Frontal cortex (tissue), 3 donors: ENCODE measurements at regions not wholly inside any gene's neighbourhood (a gene's known extent, or its start where the extent isn't known, plus 50 kb on each side); places are given as distances from the start of the nearest gene placed in this dataset.

Source experiments
- DNase-seq, 2 donors: peaks; one replicate each; pipeline ENCODE4 v3.0.0; 2012; ENCODE audit warnings: low spot score in 2 of 2
- FAIRE-seq: peaks from 2 replicates; lab custom pipeline; 2012; peaks lifted over from hg19 to GRCh38; lab: Jason Lieb, UNC
- donor health status: control.
- donor health status: control.
- donor health status: control.

GRCh38 chr14:27063959-27064358 lies 466.1 kb upstream of the NOVA1 start:
- FAIRE-seq (no peak), DNase-seq (no peak)

DNA sequence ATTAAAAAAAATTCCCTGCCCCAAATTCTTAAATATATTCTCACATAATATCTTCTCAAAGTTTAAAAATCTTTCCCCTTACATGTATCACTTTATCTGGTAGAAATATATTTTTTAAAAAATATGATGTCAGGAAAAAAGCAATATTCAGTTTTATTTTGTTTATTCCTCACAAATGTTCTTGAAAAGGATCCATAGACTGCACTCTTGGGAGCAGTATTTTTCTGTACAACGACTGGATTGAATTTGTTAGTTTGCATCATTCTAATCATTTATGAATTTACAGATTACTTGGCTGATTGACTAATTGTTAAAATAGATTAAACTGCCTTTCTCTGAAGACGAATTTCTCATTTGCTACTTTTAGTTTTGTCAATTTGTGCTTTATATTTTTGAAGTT lies 468.1 kb upstream of the NOVA1 start:
- FAIRE-seq (no peak), DNase-seq (no peak)

DNA sequence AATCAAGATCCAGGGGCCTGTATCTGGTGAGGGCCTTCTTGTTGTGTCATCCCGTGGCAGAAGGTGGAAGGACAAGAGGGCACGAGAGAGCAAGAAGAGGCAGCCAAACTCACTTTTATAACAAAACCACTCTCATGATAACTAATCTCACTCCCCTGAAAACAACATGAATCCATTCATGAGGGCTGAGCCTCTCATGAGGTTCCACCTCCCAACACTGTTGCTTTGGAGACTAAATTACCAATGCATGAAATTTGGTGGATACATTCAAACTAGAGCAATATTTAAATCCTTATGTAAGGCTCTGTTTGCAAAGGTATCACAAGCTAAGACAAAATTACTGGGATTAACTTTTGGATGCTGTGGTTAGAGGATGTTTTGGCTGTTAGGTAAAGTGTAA lies 470.1 kb upstream of the NOVA1 start:
- no peak for FAIRE-seq
- DNase-seq: no peak

- FAIRE-seq: no peak
- DNase-seq: no peak
Observed at GRCh38 chr14:27072589-27072988, 474.8 kb upstream of the NOVA1 start.

DNA sequence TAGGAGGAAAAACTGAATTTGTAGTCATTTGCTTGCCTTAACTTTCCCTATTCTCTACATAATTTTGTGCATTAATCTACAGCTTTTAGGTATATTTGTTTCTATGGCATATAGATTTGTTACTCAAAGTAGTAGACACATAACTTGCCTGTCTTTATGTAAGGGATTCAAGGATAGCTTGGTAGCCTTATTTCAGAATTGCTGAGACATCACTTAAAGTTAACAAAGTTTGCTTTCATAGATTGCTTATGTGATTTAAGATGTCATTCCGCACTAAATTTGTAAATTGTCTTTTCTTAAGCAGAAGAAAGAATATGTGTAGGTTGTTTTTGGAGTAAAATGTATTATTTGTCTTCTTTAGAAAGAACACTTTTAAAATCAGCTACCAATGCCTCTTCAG lies 477.7 kb upstream of the NOVA1 start:
- FAIRE-seq: no peak
- DNase-seq: no peak

DNA sequence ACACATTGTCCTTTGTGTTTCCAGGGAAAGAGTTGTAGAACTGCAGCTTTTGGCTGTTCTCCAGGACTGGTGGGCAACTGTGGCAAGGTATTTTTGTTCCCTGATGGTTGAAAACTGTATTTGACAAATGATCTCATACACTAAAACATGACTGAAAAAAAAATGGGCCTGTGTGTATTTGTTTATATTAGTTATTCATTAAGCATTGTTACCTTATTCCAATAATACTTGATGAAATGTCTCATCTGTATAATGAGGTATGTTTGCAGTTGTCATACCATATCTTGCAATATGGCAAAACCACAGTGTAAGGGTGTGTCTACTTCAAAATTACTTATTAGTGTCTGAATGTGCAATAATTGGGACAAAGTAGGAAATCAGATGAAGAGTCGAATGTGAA lies 479.4 kb upstream of the NOVA1 start:
- FAIRE-seq: no peak
- no peak for DNase-seq

GRCh38 chr14:27077710-27078109 lies 479.9 kb upstream of the NOVA1 start:
- FAIRE-seq: no peak

GRCh38 chr14:27078191-27078590 lies 480.4 kb upstream of the NOVA1 start:
- no peak for DNase-seq
- no peak for FAIRE-seq

More at GRCh38 chr14:27077710-27078109, 479.9 kb upstream of the NOVA1 start:
- DNase-seq: no peak

- DNase-seq: no peak
- FAIRE-seq: no peak
Observed at GRCh38 chr14:27079716-27080115, 481.9 kb upstream of the NOVA1 start.

DNA sequence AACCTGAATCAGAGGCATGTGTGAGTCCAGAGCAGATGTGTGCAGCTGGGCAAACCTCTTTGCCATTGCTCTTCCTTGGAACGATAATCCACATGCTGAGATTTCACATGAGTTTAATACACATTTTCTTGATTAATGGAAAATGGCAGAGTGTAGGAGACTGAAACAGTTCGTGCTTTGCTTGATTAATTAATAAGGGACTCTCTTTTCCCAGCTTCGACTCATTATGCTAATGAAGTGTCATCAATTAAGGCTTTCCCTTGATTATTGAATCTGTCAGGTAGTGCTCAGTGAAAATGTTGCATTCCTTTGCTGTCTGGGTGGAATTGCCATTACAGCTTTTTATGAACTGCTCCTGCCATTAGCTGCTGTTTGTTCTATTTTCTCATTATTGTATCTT lies 487.7 kb upstream of the NOVA1 start:
- no peak for FAIRE-seq

GRCh38 chr14:27090716-27091115 lies 492.9 kb upstream of the NOVA1 start:
- FAIRE-seq (no peak), DNase-seq (no peak)

More for the DNA sequence above, 487.7 kb upstream of the NOVA1 start:
- DNase-seq: no peak

GRCh38 chr14:27091973-27092372 lies 494.1 kb upstream of the NOVA1 start:
- no peak for DNase-seq
- no peak for FAIRE-seq

GRCh38 chr14:27096091-27096490 lies 498.3 kb upstream of the NOVA1 start:
- DNase-seq (no peak), FAIRE-seq (no peak)

DNA sequence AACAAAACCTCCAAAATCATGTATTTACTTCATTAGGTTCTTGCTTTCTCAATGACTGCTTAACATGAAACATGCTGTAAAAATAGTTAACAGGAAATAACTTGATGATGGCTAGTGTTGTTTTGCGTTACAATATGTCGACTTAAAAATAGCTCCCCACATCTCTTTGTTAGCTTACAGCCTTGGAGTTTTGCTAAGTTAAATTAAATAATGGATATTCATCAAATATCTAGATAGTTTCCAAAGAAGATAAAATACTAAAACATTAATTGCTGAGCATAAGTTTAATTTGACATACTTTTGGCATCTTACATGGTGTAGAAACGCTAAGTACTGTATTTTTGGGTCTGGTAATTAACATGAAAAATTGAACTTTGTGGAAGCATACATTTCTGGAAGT lies 500.6 kb upstream of the NOVA1 start:
- DNase-seq (no peak), FAIRE-seq (no peak)

- FAIRE-seq: no peak
- no peak for DNase-seq
Observed at GRCh38 chr14:27114180-27114579, 516.3 kb upstream of the NOVA1 start.

GRCh38 chr14:27123162-27123561 lies 525.3 kb upstream of the NOVA1 start:
- no peak for FAIRE-seq
- no peak for DNase-seq

GRCh38 chr14:27127838-27128237 lies 530.0 kb upstream of the NOVA1 start:
- FAIRE-seq (no peak), DNase-seq (no peak)

- DNase-seq (no peak), FAIRE-seq (no peak)
Observed at GRCh38 chr14:27134200-27134599, 536.4 kb upstream of the NOVA1 start.

GRCh38 chr14:27145170-27145569 lies 547.3 kb upstream of the NOVA1 start:
- no peak for FAIRE-seq

GRCh38 chr14:27148143-27148542 lies 550.3 kb upstream of the NOVA1 start:
- FAIRE-seq: no peak

More at GRCh38 chr14:27145170-27145569, 547.3 kb upstream of the NOVA1 start:
- DNase-seq: no peak

GRCh38 chr14:27164139-27164538 lies 566.3 kb upstream of the NOVA1 start:
- DNase-seq (no peak), FAIRE-seq (no peak)

More at GRCh38 chr14:27148143-27148542, 550.3 kb upstream of the NOVA1 start:
- DNase-seq: no peak

DNA sequence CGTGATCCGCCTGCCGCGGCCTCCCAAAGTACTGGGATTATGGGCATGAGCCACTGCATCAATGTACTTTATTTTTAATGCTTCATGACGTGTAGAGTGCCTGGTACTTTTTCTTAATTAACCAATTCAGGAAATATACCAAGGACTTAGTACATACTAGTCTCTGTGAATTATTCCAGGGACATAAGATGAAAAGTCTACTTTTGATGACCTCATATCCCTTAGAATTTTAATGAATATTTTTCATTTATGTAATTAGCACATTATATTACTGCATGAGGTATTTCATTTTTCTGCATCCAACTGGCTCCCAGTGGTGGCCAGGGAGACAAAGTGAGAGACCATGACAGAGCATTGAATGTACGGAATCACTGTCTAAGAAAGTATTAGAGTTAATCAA lies 577.7 kb upstream of the NOVA1 start:
- no peak for FAIRE-seq

GRCh38 chr14:27181333-27181732 lies 583.5 kb upstream of the NOVA1 start:
- DNase-seq (no peak), FAIRE-seq (no peak)

More for the DNA sequence above, 577.7 kb upstream of the NOVA1 start:
- DNase-seq: no peak
